ENCODE measurements at regions not wholly inside any gene's neighbourhood (a gene's known extent, or its start where the extent isn't known, plus 50 kb on each side); places are given as distances from the start of the nearest gene placed in this dataset.

DNA sequence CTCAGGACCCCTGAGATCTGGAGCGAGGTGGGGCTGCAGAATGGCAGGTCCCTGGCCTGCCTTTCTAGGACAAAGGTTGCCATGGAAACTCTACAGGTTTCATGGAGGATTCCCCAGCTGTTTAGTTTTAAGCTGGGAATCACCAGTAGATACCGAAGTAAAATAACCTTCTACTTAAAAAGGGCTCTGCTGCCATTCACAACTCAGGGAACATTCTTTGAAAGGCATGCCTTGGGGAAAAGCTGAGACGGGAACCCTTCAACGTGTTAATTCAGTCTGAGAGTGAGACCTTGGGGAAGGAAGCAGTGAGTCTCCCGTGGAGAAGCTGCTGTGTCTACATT is 493.3 kb downstream of the BRD1 start:
- CTCF ChIA-PET = no interaction called here
- POLR2A ChIA-PET = no interaction called here
- TF ChIP-seq, protein P1, sequence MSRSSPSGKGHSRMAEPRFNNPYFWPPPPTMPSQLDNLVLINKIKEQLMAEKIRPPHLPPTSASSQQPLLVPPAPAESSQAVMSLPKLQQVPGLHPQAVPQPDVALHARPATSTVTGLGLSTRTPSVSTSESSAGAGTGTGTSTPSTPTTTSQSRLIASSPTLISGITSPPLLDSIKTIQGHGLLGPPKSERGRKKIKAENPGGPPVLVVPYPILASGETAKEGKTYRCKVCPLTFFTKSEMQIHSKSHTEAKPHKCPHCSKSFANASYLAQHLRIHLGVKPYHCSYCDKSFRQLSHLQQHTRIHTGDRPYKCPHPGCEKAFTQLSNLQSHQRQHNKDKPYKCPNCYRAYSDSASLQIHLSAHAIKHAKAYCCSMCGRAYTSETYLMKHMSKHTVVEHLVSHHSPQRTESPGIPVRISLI (tag by site-specific recombination; IDR thresholded peaks at IDR 0.05) = no peak
- no peak for TF ChIP-seq ZNF701 (tag by site-specific recombination; IDR thresholded peaks at IDR 0.05)
- TF ChIP-seq, protein P2, sequence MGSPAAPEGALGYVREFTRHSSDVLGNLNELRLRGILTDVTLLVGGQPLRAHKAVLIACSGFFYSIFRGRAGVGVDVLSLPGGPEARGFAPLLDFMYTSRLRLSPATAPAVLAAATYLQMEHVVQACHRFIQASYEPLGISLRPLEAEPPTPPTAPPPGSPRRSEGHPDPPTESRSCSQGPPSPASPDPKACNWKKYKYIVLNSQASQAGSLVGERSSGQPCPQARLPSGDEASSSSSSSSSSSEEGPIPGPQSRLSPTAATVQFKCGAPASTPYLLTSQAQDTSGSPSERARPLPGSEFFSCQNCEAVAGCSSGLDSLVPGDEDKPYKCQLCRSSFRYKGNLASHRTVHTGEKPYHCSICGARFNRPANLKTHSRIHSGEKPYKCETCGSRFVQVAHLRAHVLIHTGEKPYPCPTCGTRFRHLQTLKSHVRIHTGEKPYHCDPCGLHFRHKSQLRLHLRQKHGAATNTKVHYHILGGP (tag by site-specific recombination; IDR thresholded peaks at IDR 0.05) = no peak
- H3K36me3 ChIP-seq (ENCODE audit: control insufficient read depth in 2 of 2, insufficient read depth in 1 of 2, low read length in 2 of 2) = no peaks in the 10 kb centered on the region
- H3K27ac ChIP-seq (ENCODE audit: extremely low read depth, low read depth, low read length) = no peak overlapping the region
- H3K4me1 ChIP-seq (ENCODE audit: control insufficient read depth, insufficient read depth, low read length) = no peaks in the 10 kb centered on the region
- H3K9me3 ChIP-seq (ENCODE audit: control insufficient read depth, insufficient read depth, low read depth, low read length) = no peaks in the 10 kb centered on the region
- H3K4me3 ChIP-seq (ENCODE audit: low read depth, low read length) = no peak overlapping the region

DNA sequence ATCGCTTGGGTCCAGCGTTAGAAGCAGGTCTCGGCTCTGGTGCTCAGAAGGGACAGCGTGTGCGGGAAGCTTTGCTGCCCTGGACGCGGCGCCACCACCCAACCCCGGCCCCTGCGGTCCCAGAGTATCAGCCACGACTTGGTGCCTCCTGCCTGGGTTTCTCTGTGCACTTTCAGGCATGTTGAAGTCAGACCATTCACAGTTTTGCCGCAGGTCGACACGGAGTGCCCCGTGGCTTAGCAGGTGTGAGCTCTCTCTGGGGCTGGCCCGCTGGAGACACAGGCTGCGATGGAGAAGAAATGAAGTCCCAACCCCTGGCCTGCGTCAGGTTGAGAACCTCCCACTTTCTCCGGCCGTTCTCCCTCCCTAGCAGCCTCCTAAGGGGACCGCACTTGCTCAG is 494.5 kb downstream of the BRD1 start:
- H3K9me3 ChIP-seq (ENCODE audit: control insufficient read depth, insufficient read depth, low read depth, low read length) = no peaks in the 10 kb centered on the region
- ChIA-PET POLR2A (no interaction called here), CTCF (interaction anchor here (1.2 kb wide), 1 partner anchor 163 kb away, joined by 3 read pairs; no protein-coding TSS in a partner anchor)

DNA sequence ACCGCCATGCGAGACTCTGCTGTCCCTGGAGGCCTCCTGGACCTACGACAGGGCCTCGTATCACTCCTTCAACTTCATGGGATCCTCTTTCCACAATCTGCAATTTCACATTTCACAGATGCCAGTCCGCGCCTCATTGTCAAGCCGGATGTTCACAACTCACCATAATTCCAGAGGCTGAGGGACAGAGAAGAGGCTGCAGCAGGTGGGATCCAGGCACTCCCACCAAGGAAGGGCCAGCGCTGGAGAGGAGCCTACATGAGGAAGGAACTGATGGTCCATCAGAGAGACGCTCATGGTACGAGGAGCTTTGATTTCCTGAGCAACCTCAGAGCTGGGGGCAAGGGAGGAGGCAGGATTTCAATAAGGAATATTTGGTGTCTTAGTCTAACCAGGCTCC is 495.0 kb downstream of the BRD1 start:
- ChIA-PET CTCF (interaction anchor here (1.2 kb wide), 1 partner anchor 163 kb away, joined by 3 read pairs; no protein-coding TSS in a partner anchor), POLR2A (no interaction called here)
- Histone ChIP-seq H3K36me3 (ENCODE audit: control insufficient read depth in 2 of 2, insufficient read depth in 1 of 2, low read length in 2 of 2) (no peaks in the 10 kb centered on the region), H3K4me3 (ENCODE audit: low read depth, low read length) (no peak overlapping the region), H3K9me3 (ENCODE audit: control insufficient read depth, insufficient read depth, low read depth, low read length) (no peaks in the 10 kb centered on the region), H3K4me1 (ENCODE audit: control insufficient read depth, insufficient read depth, low read length) (no peaks in the 10 kb centered on the region), H3K27ac (ENCODE audit: extremely low read depth, low read depth, low read length) (no peak overlapping the region)
- no peak for TF ChIP-seq ZNF121 (tag by site-specific recombination; IDR thresholded peaks at IDR 0.05)
- no peak for TF ChIP-seq MYNN (tag by site-specific recombination; IDR thresholded peaks at IDR 0.05; ENCODE audit: borderline replicate concordance)
- no peak for TF ChIP-seq SALL2 (tag by site-specific recombination; IDR thresholded peaks at IDR 0.05; ENCODE audit: borderline replicate concordance)
- no peak for TF ChIP-seq ZNF830 (tag by site-specific recombination; IDR thresholded peaks at IDR 0.05; ENCODE audit: low read depth)
- no peak for TF ChIP-seq ZNF214 (tag by site-specific recombination; IDR thresholded peaks at IDR 0.05; ENCODE audit: borderline replicate concordance)
- no peak for TF ChIP-seq SP3 (tag by site-specific recombination; IDR thresholded peaks at IDR 0.05)

More for the DNA sequence above, 494.5 kb downstream of the BRD1 start:
- no peak overlapping the region for H3K4me3 ChIP-seq (ENCODE audit: low read depth, low read length)
- no peak overlapping the region for H3K27ac ChIP-seq (ENCODE audit: extremely low read depth, low read depth, low read length)
- no peak for TF ChIP-seq ZBTB21 (tag by site-specific recombination; IDR thresholded peaks at IDR 0.05)
- no peak for TF ChIP-seq ZEB2 (tag by site-specific recombination; IDR thresholded peaks at IDR 0.05)
- TF ChIP-seq, protein P3, sequence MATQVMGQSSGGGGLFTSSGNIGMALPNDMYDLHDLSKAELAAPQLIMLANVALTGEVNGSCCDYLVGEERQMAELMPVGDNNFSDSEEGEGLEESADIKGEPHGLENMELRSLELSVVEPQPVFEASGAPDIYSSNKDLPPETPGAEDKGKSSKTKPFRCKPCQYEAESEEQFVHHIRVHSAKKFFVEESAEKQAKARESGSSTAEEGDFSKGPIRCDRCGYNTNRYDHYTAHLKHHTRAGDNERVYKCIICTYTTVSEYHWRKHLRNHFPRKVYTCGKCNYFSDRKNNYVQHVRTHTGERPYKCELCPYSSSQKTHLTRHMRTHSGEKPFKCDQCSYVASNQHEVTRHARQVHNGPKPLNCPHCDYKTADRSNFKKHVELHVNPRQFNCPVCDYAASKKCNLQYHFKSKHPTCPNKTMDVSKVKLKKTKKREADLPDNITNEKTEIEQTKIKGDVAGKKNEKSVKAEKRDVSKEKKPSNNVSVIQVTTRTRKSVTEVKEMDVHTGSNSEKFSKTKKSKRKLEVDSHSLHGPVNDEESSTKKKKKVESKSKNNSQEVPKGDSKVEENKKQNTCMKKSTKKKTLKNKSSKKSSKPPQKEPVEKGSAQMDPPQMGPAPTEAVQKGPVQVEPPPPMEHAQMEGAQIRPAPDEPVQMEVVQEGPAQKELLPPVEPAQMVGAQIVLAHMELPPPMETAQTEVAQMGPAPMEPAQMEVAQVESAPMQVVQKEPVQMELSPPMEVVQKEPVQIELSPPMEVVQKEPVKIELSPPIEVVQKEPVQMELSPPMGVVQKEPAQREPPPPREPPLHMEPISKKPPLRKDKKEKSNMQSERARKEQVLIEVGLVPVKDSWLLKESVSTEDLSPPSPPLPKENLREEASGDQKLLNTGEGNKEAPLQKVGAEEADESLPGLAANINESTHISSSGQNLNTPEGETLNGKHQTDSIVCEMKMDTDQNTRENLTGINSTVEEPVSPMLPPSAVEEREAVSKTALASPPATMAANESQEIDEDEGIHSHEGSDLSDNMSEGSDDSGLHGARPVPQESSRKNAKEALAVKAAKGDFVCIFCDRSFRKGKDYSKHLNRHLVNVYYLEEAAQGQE (tag by site-specific recombination; IDR thresholded peaks at IDR 0.05) = no peak
- no peak for TF ChIP-seq ZNF623 (tag by site-specific recombination; IDR thresholded peaks at IDR 0.05)
- no peak for TF ChIP-seq ZSCAN16 (tag by site-specific recombination; IDR thresholded peaks at IDR 0.05)
- TF ChIP-seq ZNF585B (tag by site-specific recombination; IDR thresholded peaks at IDR 0.05) = no peak
- TF ChIP-seq, protein P4, sequence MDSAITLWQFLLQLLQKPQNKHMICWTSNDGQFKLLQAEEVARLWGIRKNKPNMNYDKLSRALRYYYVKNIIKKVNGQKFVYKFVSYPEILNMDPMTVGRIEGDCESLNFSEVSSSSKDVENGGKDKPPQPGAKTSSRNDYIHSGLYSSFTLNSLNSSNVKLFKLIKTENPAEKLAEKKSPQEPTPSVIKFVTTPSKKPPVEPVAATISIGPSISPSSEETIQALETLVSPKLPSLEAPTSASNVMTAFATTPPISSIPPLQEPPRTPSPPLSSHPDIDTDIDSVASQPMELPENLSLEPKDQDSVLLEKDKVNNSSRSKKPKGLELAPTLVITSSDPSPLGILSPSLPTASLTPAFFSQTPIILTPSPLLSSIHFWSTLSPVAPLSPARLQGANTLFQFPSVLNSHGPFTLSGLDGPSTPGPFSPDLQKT (IDR thresholded peaks at IDR 0.05; ENCODE audit: borderline replicate concordance, low read depth, low read length) = no peak
- no peak for TF ChIP-seq ZNF394 (tag by site-specific recombination; IDR thresholded peaks at IDR 0.05; ENCODE audit: borderline replicate concordance)
- no peak for TF ChIP-seq ZNF514 (tag by site-specific recombination; IDR thresholded peaks at IDR 0.05)
- H3K4me1 ChIP-seq (ENCODE audit: control insufficient read depth, insufficient read depth, low read length) = no peaks in the 10 kb centered on the region
- H3K36me3 ChIP-seq (ENCODE audit: control insufficient read depth in 2 of 2, insufficient read depth in 1 of 2, low read length in 2 of 2) = no peaks in the 10 kb centered on the region
